Jurkat, Clone E6-1 (cell line): ENCODE measurements at regions not wholly inside any gene's neighbourhood (a gene's known extent, or its start where the extent isn't known, plus 50 kb on each side); places are given as distances from the start of the nearest gene placed in this dataset.
"Not testable (repeated sequence)": the region's sequence is repeated elsewhere in the genome, so short reads cannot be mapped to it uniquely, and the experiment has no call there.

Source experiments
- DNase-seq: peaks from one replicate; pipeline ENCODE4 v3.0.0-alpha.2; 2011; ENCODE audit warnings: low read depth, low spot score
- H3K4me3 ChIP-seq: 2 replicates; pipeline ENCODE4 v1.5.1; 2011; ENCODE audit warnings: mild to moderate bottlenecking, low read length, control low read depth, moderate library complexity

GRCh38 chr3:74921676-74922075 is 307.2 kb upstream of the CNTN3 start:
- no peak overlapping the region for H3K4me3 ChIP-seq
- DNase-seq, result no peak

GRCh38 chr3:74920721-74921350 is 306.4 kb upstream of the CNTN3 start:
- H3K4me3 ChIP-seq, result no peak overlapping the region
- no peak for DNase-seq

- no peak overlapping the region for H3K4me3 ChIP-seq
- no peak for DNase-seq
Observed at GRCh38 chr3:74916696-74917095, 302.2 kb upstream of the CNTN3 start.

GRCh38 chr3:74906181-74906580 is 291.7 kb upstream of the CNTN3 start:
- DNase-seq, result no peak
- H3K4me3 ChIP-seq, result no peak overlapping the region

GRCh38 chr3:74905478-74905877 is 291.0 kb upstream of the CNTN3 start:
- DNase-seq, result no peak
- H3K4me3 ChIP-seq, result no peak overlapping the region

- no peak for DNase-seq
- no peak overlapping the region for H3K4me3 ChIP-seq
Observed at GRCh38 chr3:74904646-74905045, 290.2 kb upstream of the CNTN3 start.

- not testable (repeated sequence) for H3K4me3 ChIP-seq, DNase-seq
Observed at GRCh38 chr3:74899796-74900516, 285.5 kb upstream of the CNTN3 start.

GRCh38 chr3:74897006-74897405 is 282.5 kb upstream of the CNTN3 start:
- DNase-seq, result peak; percentile 11

GRCh38 chr3:74891312-74891711 is 276.9 kb upstream of the CNTN3 start:
- DNase-seq, result no peak
- no peak overlapping the region for H3K4me3 ChIP-seq

More at GRCh38 chr3:74897006-74897405, 282.5 kb upstream of the CNTN3 start:
- no peak overlapping the region for H3K4me3 ChIP-seq

GRCh38 chr3:74883690-74884089 is 269.2 kb upstream of the CNTN3 start:
- no peak overlapping the region for H3K4me3 ChIP-seq
- DNase-seq, result no peak

GRCh38 chr3:74883222-74883621 is 268.8 kb upstream of the CNTN3 start:
- no peak overlapping the region for H3K4me3 ChIP-seq
- no peak for DNase-seq

GRCh38 chr3:74880237-74880636 is 265.8 kb upstream of the CNTN3 start:
- no peak for DNase-seq
- H3K4me3 ChIP-seq, result no peak overlapping the region

- no peak overlapping the region for H3K4me3 ChIP-seq
- DNase-seq, result no peak
Observed at GRCh38 chr3:74866357-74867030, 252.0 kb upstream of the CNTN3 start.

- no peak for DNase-seq
Observed at GRCh38 chr3:74862476-74862875, 248.0 kb upstream of the CNTN3 start.

GRCh38 chr3:74861211-74861610 is 246.8 kb upstream of the CNTN3 start:
- no peak overlapping the region for H3K4me3 ChIP-seq

More at GRCh38 chr3:74862476-74862875, 248.0 kb upstream of the CNTN3 start:
- H3K4me3 ChIP-seq, result no peak overlapping the region

GRCh38 chr3:74858086-74858485 is 243.6 kb upstream of the CNTN3 start:
- no peak for DNase-seq

More at GRCh38 chr3:74861211-74861610, 246.8 kb upstream of the CNTN3 start:
- no peak for DNase-seq

GRCh38 chr3:74850381-74850780 is 235.9 kb upstream of the CNTN3 start:
- no peak overlapping the region for H3K4me3 ChIP-seq
- DNase-seq, result no peak

More at GRCh38 chr3:74858086-74858485, 243.6 kb upstream of the CNTN3 start:
- H3K4me3 ChIP-seq, result no peak overlapping the region

GRCh38 chr3:74847093-74847492 is 232.6 kb upstream of the CNTN3 start:
- no peak overlapping the region for H3K4me3 ChIP-seq
- DNase-seq, result no peak

- no peak for DNase-seq
- no peak overlapping the region for H3K4me3 ChIP-seq
Observed at GRCh38 chr3:74845081-74845480, 230.6 kb upstream of the CNTN3 start.

- no peak for DNase-seq
- no peak overlapping the region for H3K4me3 ChIP-seq
Observed at GRCh38 chr3:74844428-74844827, 230.0 kb upstream of the CNTN3 start.
